ENCODE measurements at regions not wholly inside any gene's neighbourhood (a gene's known extent, or its start where the extent isn't known, plus 50 kb on each side); places are given as distances from the start of the nearest gene placed in this dataset.

DNA sequence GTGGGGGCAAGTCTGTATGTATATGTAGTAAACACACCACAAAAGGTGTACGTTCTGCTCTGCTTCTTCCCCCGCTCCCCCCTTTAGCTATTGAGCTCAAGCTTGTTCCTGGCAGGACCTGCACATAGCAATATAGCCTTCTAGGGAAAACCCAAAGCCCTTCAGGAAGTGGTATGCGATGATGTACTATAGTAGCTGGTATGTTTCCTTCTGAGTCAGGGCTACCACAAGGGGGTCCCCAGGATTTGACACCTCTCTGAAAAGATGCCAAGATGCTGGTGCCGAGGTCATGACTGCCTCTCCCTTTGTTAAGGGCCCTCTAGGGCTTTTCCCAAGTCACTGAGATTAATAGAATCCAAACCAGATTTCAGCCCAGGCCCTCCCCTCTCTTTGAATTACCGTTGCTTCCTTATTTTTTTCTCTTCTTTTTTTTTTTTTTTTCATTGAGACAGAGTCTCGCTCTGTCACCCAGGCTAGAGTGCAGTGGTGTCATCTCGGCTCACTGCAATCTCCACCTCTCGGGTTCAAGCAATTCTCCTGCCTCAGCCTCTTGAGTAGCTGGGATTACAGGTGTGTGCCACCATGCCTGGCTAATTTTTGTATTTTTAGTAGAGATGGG lies 268.4 kb downstream of the ETS1 start:
- Histone ChIP-seq H3K9me3 (no peaks in the 10 kb centered on the region), H3K4me1 (peaks cover 6% of the 10 kb centered on the region), H3K4me3 (no peak overlapping the region), H3K27me3 (no peaks in the 10 kb centered on the region), H3K27ac (no peak overlapping the region), H3K36me3 (no peaks in the 10 kb centered on the region)
- intact Hi-C loops (cut with DNase I), result no loop called here
- DNase-seq (no peak), ATAC-seq (no peak)
- TF ChIP-seq CTCF (IDR thresholded peaks at IDR 0.05), result no peak

GRCh38 chr11:128316541-128317227 lies 270.7 kb downstream of the ETS1 start:
- Histone ChIP-seq H3K36me3 (no peaks in the 10 kb centered on the region), H3K4me1 (no peaks in the 10 kb centered on the region), H3K27me3 (no peaks in the 10 kb centered on the region), H3K27ac (no peak overlapping the region), H3K9me3 (no peaks in the 10 kb centered on the region), H3K4me3 (no peak overlapping the region)
- ATAC-seq, result no peak
- TF ChIP-seq CTCF (IDR thresholded peaks at IDR 0.05), result no peak
- intact Hi-C loops (cut with DNase I), result no loop called here
- no peak for DNase-seq

DNA sequence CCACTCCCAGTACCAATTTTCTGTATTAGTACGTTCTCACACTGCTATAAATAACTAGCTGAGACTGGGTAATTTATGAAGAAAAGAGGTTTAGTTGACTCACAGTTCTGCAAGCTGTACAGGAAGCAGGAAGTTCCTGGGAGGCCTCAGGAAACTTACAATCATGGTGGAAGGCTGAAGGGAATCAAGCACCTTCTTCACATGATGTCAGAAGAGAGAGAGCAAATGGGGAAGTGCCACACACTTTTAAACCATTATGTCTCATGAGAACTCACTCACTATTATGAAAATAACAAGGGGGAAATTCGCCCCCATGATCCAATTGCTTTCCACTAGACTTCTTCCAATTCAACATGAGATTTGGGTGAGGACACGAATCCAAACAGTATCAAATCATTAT lies 271.4 kb downstream of the ETS1 start:
- ATAC-seq, result no peak
- intact Hi-C loops (cut with DNase I), result no loop called here
- Histone ChIP-seq H3K36me3 (no peaks in the 10 kb centered on the region), H3K9me3 (no peaks in the 10 kb centered on the region), H3K4me3 (no peak overlapping the region), H3K4me1 (no peaks in the 10 kb centered on the region), H3K27me3 (no peaks in the 10 kb centered on the region), H3K27ac (no peak overlapping the region)
- DNase-seq, result no peak
- no peak for TF ChIP-seq CTCF (IDR thresholded peaks at IDR 0.05)

DNA sequence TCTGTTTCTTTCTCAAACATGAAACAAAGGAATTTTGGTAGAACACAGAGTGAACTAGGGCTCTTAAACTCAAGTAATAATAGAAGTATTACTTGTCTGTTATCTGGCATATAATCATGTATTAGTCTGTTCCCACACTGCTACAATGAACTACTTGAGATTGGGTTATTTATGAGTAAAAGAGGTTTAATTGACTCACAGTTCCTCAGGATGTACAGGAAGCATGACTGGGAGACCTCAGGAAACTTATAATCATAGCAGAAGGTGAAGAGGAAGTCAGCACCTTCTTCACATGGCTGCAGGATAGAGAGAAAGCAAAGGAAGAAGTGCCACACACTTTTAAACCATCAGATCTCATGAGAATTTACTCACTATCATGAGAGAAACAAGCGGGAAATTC lies 273.4 kb downstream of the ETS1 start:
- no peak for ATAC-seq
- H3K9me3 ChIP-seq, result no peaks in the 10 kb centered on the region
- no peak overlapping the region for H3K27ac ChIP-seq
- H3K4me1 ChIP-seq, result no peaks in the 10 kb centered on the region
- no peaks in the 10 kb centered on the region for H3K27me3 ChIP-seq
- intact Hi-C loops (cut with DNase I), result no loop called here
- H3K36me3 ChIP-seq, result no peaks in the 10 kb centered on the region
- no peak overlapping the region for H3K4me3 ChIP-seq
- DNase-seq, result no peak
- TF ChIP-seq CTCF (IDR thresholded peaks at IDR 0.05), result no peak

DNA sequence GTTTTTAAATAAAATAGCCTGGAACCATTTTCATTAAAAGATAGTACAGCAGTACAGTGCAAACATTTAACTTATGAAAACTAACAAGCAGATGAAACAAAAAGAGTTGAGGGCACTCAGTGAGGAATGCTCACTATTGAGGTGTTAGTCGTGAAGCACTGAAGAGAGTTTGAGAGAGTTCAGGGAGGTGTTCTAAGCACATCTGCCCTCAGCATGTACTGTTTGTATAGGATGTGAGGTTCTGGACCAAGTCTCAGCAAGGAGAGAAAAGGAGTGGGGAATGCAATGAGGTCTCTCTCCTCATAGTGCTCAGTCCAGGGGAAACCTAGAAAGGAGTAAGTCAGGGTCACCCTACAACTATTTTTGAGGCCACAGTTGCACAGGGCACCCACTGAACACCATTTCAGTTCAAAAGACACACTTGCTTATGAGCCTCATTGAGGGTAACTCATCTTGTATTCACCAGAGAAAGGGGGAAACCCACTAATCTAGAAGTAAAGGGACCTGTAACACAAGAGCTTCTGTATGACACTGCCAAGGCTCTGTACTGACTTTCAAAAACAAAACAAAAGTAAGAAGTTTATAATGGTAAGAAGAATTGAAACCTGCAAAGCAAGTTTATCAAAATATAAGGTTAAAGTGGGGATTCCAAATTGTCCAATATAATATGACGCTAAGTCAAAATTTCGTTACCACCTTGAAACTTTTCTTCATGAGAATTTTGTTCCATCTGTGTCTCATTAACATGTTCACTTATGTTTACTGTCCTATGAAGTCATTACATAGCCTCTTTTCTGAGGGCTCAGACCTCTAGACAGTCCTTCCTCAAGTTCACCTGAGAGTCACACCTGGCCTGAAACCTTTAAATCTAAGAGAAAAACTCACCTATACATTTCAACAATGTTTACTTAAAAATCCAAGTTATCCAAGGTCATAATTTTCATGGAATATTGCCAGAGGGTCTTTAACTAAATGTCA lies 275.3 kb downstream of the ETS1 start:
- H3K4me1 ChIP-seq, result no peaks in the 10 kb centered on the region
- no peaks in the 10 kb centered on the region for H3K9me3 ChIP-seq
- no peak overlapping the region for H3K4me3 ChIP-seq
- no peak for TF ChIP-seq CTCF (IDR thresholded peaks at IDR 0.05)
- DNase-seq, result no peak
- no peaks in the 10 kb centered on the region for H3K27me3 ChIP-seq
- H3K36me3 ChIP-seq, result no peaks in the 10 kb centered on the region
- H3K27ac ChIP-seq, result no peak overlapping the region
- ATAC-seq, result no peak
- intact Hi-C loops (cut with DNase I), result no loop called here
